ENCODE measurements at regions not wholly inside any gene's neighbourhood (a gene's known extent, or its start where the extent isn't known, plus 50 kb on each side); places are given as distances from the start of the nearest gene placed in this dataset.

GRCh38 chr5:111635916-111636570 is 121.0 kb downstream of the NREP start:
- RAD21 ChIA-PET (ENCODE audit: unreplicated experiment): interaction anchor here (0.6 kb wide), 1 partner anchor 142 kb away, joined by 3 read pairs; no protein-coding TSS in a partner anchor
- DNase-seq (ENCODE audit: low read depth, low spot score) (no peak), ATAC-seq (no peak), FAIRE-seq (no peak)
- Histone ChIP-seq H3K27me3 (replicated peaks in 1 of 2; ENCODE audit: control insufficient read depth in 2 of 2, insufficient read depth in 2 of 2, low read length in 1 of 2) (no peaks in the 10 kb centered on the region), H3K79me2 (ENCODE audit: control insufficient read depth, insufficient read depth, low read length) (no peaks in the 10 kb centered on the region), H4K20me1 (ENCODE audit: control insufficient read depth, insufficient read depth) (no peaks in the 10 kb centered on the region), H3K4me1 (ENCODE audit: control insufficient read depth, insufficient read depth, low read length) (no peaks in the 10 kb centered on the region), H3K9me3 (replicated peaks; ENCODE audit: control insufficient read depth, insufficient read depth, low read length) (peaks cover 8% of the 10 kb centered on the region), H3K9ac (ENCODE audit: control insufficient read depth, insufficient read depth, low read length) (no peak overlapping the region), H3K4me3 (no peak overlapping the region), H3K4me2 (ENCODE audit: control insufficient read depth, insufficient read depth) (no peak overlapping the region), H3K36me3 (ENCODE audit: control insufficient read depth in 2 of 2, insufficient read depth in 2 of 2, low read length in 1 of 2) (no peaks in the 10 kb centered on the region), H2AFZ (ENCODE audit: control insufficient read depth, low read depth, low read length) (no peak overlapping the region), H3K27ac (ENCODE audit: control insufficient read depth, insufficient read depth) (no peak overlapping the region)
- POLR2A ChIA-PET: no interaction called here
- in situ Hi-C loops (cut with MboI) (no loop called here), intact Hi-C loops (cut with micrococcal nuclease; ENCODE audit: unreplicated experiment) (no loop called here)
- SMC1A ChIA-PET (ENCODE audit: uncharacterized antibody, unreplicated experiment): no interaction called here
- 16% methylated on average over 3 of the region's 3 CpGs for WGBS (ENCODE audit: insufficient coverage, insufficient replicate concordance, low lambda C conversion rate, missing lambda C conversion rate)
- CTCF ChIA-PET: interaction anchor here (0.6 kb wide), 1 partner anchor 44 kb away, joined by 3 read pairs; no protein-coding TSS in a partner anchor
- BruUV-seq (replicated peaks): no TSS peak
- TF ChIP-seq GATAD2B (conservative IDR thresholded peaks at IDR 0.05; ENCODE audit: low read depth) (no peak), SUZ12 (IDR thresholded peaks at IDR 0.05; ENCODE audit: unreplicated experiment) (no peak), E2F4 (IDR thresholded peaks at IDR 0.05; ENCODE audit: low read depth, low read length) (no peak), RAD21 (IDR thresholded peaks at IDR 0.05; ENCODE audit: insufficient read depth, low read depth, low read length) (no peak), SPI1 (IDR thresholded peaks at IDR 0.05; ENCODE audit: borderline replicate concordance, insufficient read depth, low read depth, low read length) (no peak), CHD1 (IDR thresholded peaks at IDR 0.05; ENCODE audit: low read depth, low read length) (no peak), TCF3 (IDR thresholded peaks at IDR 0.05; ENCODE audit: borderline replicate concordance, insufficient read depth, low read depth, low read length) (no peak), YBX1 (IDR thresholded peaks at IDR 0.05) (no peak), JUNB (IDR thresholded peaks at IDR 0.05) (no peak), IRF4 (IDR thresholded peaks at IDR 0.05; ENCODE audit: low read depth, low read length) (no peak), POLR2AphosphoS5 (IDR thresholded peaks at IDR 0.05; ENCODE audit: low read length) (no peak), SKIL (IDR thresholded peaks at IDR 0.05; ENCODE audit: low read depth, poor library complexity, severe bottlenecking) (no peak), ASH2L (IDR thresholded peaks at IDR 0.05; ENCODE audit: borderline replicate concordance, low read depth) (no peak), CHD2 (IDR thresholded peaks at IDR 0.05; ENCODE audit: borderline replicate concordance, low read depth, low read length) (no peak), RBBP5 (conservative IDR thresholded peaks at IDR 0.05) (no peak), KDM1A (IDR thresholded peaks at IDR 0.05; ENCODE audit: borderline replicate concordance) (no peak), NR2C1 (IDR thresholded peaks at IDR 0.05) (no peak)
- TF ChIP-seq, protein P1, sequence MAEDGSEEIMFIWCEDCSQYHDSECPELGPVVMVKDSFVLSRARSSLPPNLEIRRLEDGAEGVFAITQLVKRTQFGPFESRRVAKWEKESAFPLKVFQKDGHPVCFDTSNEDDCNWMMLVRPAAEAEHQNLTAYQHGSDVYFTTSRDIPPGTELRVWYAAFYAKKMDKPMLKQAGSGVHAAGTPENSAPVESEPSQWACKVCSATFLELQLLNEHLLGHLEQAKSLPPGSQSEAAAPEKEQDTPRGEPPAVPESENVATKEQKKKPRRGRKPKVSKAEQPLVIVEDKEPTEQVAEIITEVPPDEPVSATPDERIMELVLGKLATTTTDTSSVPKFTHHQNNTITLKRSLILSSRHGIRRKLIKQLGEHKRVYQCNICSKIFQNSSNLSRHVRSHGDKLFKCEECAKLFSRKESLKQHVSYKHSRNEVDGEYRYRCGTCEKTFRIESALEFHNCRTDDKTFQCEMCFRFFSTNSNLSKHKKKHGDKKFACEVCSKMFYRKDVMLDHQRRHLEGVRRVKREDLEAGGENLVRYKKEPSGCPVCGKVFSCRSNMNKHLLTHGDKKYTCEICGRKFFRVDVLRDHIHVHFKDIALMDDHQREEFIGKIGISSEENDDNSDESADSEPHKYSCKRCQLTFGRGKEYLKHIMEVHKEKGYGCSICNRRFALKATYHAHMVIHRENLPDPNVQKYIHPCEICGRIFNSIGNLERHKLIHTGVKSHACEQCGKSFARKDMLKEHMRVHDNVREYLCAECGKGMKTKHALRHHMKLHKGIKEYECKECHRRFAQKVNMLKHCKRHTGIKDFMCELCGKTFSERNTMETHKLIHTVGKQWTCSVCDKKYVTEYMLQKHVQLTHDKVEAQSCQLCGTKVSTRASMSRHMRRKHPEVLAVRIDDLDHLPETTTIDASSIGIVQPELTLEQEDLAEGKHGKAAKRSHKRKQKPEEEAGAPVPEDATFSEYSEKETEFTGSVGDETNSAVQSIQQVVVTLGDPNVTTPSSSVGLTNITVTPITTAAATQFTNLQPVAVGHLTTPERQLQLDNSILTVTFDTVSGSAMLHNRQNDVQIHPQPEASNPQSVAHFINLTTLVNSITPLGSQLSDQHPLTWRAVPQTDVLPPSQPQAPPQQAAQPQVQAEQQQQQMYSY (CRISPR knock-in tag; IDR thresholded peaks at IDR 0.05): no peak
